Vagina (tissue), 2 donors: ENCODE measurements at regions not wholly inside any gene's neighbourhood (a gene's known extent, or its start where the extent isn't known, plus 50 kb on each side); places are given as distances from the start of the nearest gene placed in this dataset.

Experiments used
- POLR2A ChIP-seq, 2 donors: fragments of 450-650 bp; IDR thresholded peaks; one replicate each; pipeline ENCODE4 v1.6.1; 2017; ENCODE audit warnings: antibody characterized with exemption in 2 of 2, mild to moderate bottlenecking in 2 of 2, moderate library complexity in 2 of 2
- TF ChIP-seq, protein P1 (sequence below), 3 experiments: fragments of 450-650 bp in 2 of 3; fragments of 200-600 bp in 1 of 3; sonication (generic) in 1 of 3; IDR thresholded peaks; one replicate each; pipeline ENCODE4 v1.5.1; 2017 to 2019; ENCODE audit warnings: antibody characterized with exemption in 3 of 3, mild to moderate bottlenecking in 2 of 3, moderate library complexity in 2 of 3

DNA sequence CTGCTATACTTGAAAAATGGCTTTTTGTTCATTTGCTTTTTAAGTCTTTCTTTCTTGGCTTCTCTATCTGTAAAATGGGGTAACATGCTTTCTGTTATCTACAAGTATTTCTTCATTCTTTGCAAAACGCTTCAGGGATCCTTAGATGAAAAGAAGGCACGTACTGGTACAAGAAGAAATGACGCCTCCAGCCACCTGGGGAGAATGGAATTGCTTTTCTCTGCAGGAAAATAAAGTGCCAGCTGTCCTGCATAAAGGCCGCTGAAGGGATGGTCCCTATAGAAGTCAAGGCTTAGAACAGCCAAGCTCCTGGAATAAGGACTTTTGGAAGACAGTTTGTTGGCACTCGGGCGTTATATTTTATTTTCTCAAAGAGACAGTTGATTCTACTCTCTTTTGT, 210.8 kb upstream of the RASGEF1B start:
- TF ChIP-seq, protein P1, sequence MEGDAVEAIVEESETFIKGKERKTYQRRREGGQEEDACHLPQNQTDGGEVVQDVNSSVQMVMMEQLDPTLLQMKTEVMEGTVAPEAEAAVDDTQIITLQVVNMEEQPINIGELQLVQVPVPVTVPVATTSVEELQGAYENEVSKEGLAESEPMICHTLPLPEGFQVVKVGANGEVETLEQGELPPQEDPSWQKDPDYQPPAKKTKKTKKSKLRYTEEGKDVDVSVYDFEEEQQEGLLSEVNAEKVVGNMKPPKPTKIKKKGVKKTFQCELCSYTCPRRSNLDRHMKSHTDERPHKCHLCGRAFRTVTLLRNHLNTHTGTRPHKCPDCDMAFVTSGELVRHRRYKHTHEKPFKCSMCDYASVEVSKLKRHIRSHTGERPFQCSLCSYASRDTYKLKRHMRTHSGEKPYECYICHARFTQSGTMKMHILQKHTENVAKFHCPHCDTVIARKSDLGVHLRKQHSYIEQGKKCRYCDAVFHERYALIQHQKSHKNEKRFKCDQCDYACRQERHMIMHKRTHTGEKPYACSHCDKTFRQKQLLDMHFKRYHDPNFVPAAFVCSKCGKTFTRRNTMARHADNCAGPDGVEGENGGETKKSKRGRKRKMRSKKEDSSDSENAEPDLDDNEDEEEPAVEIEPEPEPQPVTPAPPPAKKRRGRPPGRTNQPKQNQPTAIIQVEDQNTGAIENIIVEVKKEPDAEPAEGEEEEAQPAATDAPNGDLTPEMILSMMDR (IDR thresholded peaks at IDR 0.05), result no peak
- no peak for TF ChIP-seq POLR2A (IDR thresholded peaks at IDR 0.05)
